B cell (primary cell): ENCODE measurements at regions not wholly inside any gene's neighbourhood (a gene's known extent, or its start where the extent isn't known, plus 50 kb on each side); places are given as distances from the start of the nearest gene placed in this dataset.

Experiments
- ATAC-seq: fragments of 200-7000 bp; cut with Tn5 transposase; one replicate; pipeline ENCODE4 v1.10.0; 2021; ENCODE audit warnings: low read depth, mild to moderate bottlenecking, moderate number of reproducible peaks, moderate library complexity
- CTCF ChIA-PET: fragments of 350-600 bp; sonication (Branson Sonifier 250); formaldehyde crosslinking; loops from one replicate; lab custom pipeline; 2021; ENCODE audit warnings: antibody characterized with exemption, inconsistent platforms; lab: Charles Lee
- POLR2A ChIA-PET: fragments of 350-600 bp; sonication (Branson Sonifier 250); formaldehyde crosslinking; loops from one replicate; lab custom pipeline; 2021; ENCODE audit warnings: antibody characterized with exemption; lab: Charles Lee
- DNase-seq: peaks from one replicate; pipeline ENCODE4 v3.0.0; 2013
- H2AFZ ChIP-seq: 2 replicates; pipeline ENCODE4 v1.6.1; 2012; ENCODE audit warnings: mild to moderate bottlenecking, low read depth, low read length; ENCODE audit not compliant: insufficient read depth, poor library complexity, severe bottlenecking
- H3K27ac ChIP-seq, 2 donors: 1 replicate in 1 of 2; 2 replicates in 1 of 2; pipeline ENCODE4 v1.5.1; 2012 to 2013; ENCODE audit warnings: low read length in 2 of 2, mild to moderate bottlenecking in 2 of 2, moderate library complexity in 1 of 2
- H3K27me3 ChIP-seq, 4 experiments: fragments of 200-600 bp in 1 of 4; sonication (generic) in 1 of 4; replicated peaks in 1 of 4; 1 replicate in 2 of 4; 2 replicates in 2 of 4; pipeline versions ENCODE4 v1.6.1 to v1.7.0; 2013 to 2016; ENCODE audit warnings: low read length in 3 of 4, mild to moderate bottlenecking in 2 of 4, mixed read lengths in 1 of 4, moderate library complexity in 1 of 4; ENCODE audit not compliant: insufficient read depth in 4 of 4, control insufficient read depth in 3 of 4; ENCODE audit errors: control extremely low read depth in 1 of 4
- H3K36me3 ChIP-seq, 2 experiments: replicated peaks in 1 of 2; 1 replicate in 1 of 2; 2 replicates in 1 of 2; pipeline versions ENCODE4 v1.6.1 to v1.7.1; 2013; ENCODE audit warnings: low read length in 1 of 2; ENCODE audit not compliant: insufficient read depth in 2 of 2, control insufficient read depth in 1 of 2; ENCODE audit errors: control extremely low read depth in 1 of 2, extremely low read depth in 1 of 2
- H3K4me1 ChIP-seq, 2 donors: fragments of 200-600 bp in 1 of 2; sonication (generic) in 1 of 2; 1 replicate in 1 of 2; 2 replicates in 1 of 2; pipeline versions ENCODE4 v1.5.1 to v1.6.1; 2013 to 2017; ENCODE audit warnings: low read length in 2 of 2; ENCODE audit not compliant: control insufficient read depth in 2 of 2, insufficient read depth in 2 of 2
- H3K4me2 ChIP-seq: replicated peaks from 2 replicates; pipeline ENCODE3; 2012; ENCODE audit warnings: mild to moderate bottlenecking, low read depth, low read length; ENCODE audit not compliant: poor library complexity, severe bottlenecking
- H3K4me3 ChIP-seq, 5 experiments: fragments of 200-600 bp in 1 of 5; sonication (generic) in 1 of 5; 1 replicate in 3 of 5; 2 replicates in 2 of 5; pipeline versions ENCODE4 v1.5.1 to v1.7.0; 2011 to 2016; ENCODE audit warnings: low read length in 4 of 5, mild to moderate bottlenecking in 4 of 5, low read depth in 2 of 5, control low read depth in 1 of 5, moderate library complexity in 1 of 5; ENCODE audit not compliant: insufficient read depth in 1 of 5; ENCODE audit errors: control extremely low read depth in 1 of 5, extremely low read depth in 1 of 5
- H3K79me2 ChIP-seq: fragments of 200-600 bp; sonication (generic); one replicate; pipeline ENCODE4 v1.6.0; 2016; ENCODE audit warnings: low read length; ENCODE audit not compliant: control insufficient read depth, insufficient read depth
- H3K9ac ChIP-seq: fragments of 200-600 bp; sonication (generic); 2 replicates; pipeline ENCODE4 v1.6.1; 2017; ENCODE audit warnings: mild to moderate bottlenecking, low read length, moderate library complexity
- H3K9me3 ChIP-seq, 3 donors: one replicate each; pipeline versions ENCODE4 v1.6.1 to v1.7.1; 2013; ENCODE audit warnings: low read length in 2 of 3; ENCODE audit not compliant: control insufficient read depth in 2 of 3, insufficient read depth in 1 of 3; ENCODE audit errors: control extremely low read depth in 1 of 3
- H4K20me1 ChIP-seq: 2 replicates; pipeline ENCODE4 v1.6.0; 2012; ENCODE audit warnings: mild to moderate bottlenecking, low read length; ENCODE audit not compliant: insufficient read depth, control insufficient read depth, poor library complexity, severe bottlenecking
- H3K27ac Mint-ChIP-seq: one replicate; pipeline ENCODE4 v1.8.0; 2021; ENCODE audit warnings: mixed read lengths
- H3K27me3 Mint-ChIP-seq: one replicate; pipeline ENCODE4 v1.8.0; 2021; ENCODE audit warnings: mixed read lengths
- H3K4me1 Mint-ChIP-seq: one replicate; pipeline ENCODE4 v1.8.0; 2021; ENCODE audit warnings: mixed read lengths
- H3K4me3 Mint-ChIP-seq: one replicate; pipeline ENCODE4 v1.8.0; 2021; ENCODE audit warnings: mixed read lengths
- H3K9me3 Mint-ChIP-seq: one replicate; pipeline ENCODE4 v1.8.0; 2022; ENCODE audit warnings: mixed read lengths; ENCODE audit not compliant: insufficient read depth
- EZH2 ChIP-seq: IDR thresholded peaks from 2 replicates; pipeline ENCODE4 v1.6.1; 2012; ENCODE audit warnings: borderline replicate concordance, low read depth, mild to moderate bottlenecking, moderate library complexity, low read length; ENCODE audit not compliant: insufficient read depth, poor library complexity, severe bottlenecking
- WGBS: methylation state at CpG from one replicate; pipeline ENCODE4 v1.1.5; 2013; ENCODE audit warnings: missing lambda C conversion rate; ENCODE audit not compliant: insufficient coverage; 5-methylcytosine and 5-hydroxymethylcytosine counted together
- intact Hi-C: fragments of 100-400 bp; cut with micrococcal nuclease; formaldehyde crosslinking; loops from one replicate; pipeline ENCODE4 v1.10.0; 2022
- TF ChIP-seq, protein P1 (sequence below): fragments of 200-600 bp; IDR thresholded peaks from one replicate; pipeline ENCODE4 v1.8.0; 2022; ENCODE audit warnings: antibody characterized with exemption, mild to moderate bottlenecking

DNA sequence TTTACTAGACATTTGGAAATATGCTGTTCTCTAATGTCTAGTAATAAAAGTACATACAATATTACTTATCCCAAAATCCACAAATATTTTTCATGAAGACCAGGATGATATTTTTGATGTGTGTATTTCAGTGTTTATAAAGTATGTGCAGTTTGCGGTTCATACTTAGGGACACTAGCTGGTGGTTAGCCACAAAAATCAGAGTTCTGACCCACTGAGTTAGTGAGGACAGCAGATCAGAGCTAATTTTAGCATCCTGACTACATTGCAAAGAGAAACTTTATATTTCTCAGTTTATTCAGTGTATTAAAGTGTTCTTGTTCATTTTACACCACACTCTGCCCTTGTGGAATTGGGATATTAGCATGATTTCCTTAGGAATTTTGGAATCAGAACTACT is 655.3 kb downstream of the HTR1A start:
- TF ChIP-seq, protein P1, sequence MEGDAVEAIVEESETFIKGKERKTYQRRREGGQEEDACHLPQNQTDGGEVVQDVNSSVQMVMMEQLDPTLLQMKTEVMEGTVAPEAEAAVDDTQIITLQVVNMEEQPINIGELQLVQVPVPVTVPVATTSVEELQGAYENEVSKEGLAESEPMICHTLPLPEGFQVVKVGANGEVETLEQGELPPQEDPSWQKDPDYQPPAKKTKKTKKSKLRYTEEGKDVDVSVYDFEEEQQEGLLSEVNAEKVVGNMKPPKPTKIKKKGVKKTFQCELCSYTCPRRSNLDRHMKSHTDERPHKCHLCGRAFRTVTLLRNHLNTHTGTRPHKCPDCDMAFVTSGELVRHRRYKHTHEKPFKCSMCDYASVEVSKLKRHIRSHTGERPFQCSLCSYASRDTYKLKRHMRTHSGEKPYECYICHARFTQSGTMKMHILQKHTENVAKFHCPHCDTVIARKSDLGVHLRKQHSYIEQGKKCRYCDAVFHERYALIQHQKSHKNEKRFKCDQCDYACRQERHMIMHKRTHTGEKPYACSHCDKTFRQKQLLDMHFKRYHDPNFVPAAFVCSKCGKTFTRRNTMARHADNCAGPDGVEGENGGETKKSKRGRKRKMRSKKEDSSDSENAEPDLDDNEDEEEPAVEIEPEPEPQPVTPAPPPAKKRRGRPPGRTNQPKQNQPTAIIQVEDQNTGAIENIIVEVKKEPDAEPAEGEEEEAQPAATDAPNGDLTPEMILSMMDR: no peak
- no peak for TF ChIP-seq EZH2
- no peaks in the 10 kb centered on the region for H3K79me2 ChIP-seq
- H3K27ac ChIP-seq: no peak overlapping the region
- no peak overlapping the region for H2AFZ ChIP-seq
- Mint-ChIP-seq H3K27ac (no peak overlapping the region), H3K27me3 (no peaks in the 10 kb centered on the region), H3K4me3 (no peak overlapping the region), H3K4me1 (no peaks in the 10 kb centered on the region), H3K9me3 (no peaks in the 10 kb centered on the region)
- ChIA-PET POLR2A (no interaction called here), CTCF (no interaction called here)
- H3K9me3 ChIP-seq: no peaks in the 10 kb centered on the region
- intact Hi-C loops: no loop called here
- H3K4me3 ChIP-seq: no peak overlapping the region
- H3K9ac ChIP-seq: no peak overlapping the region
- H3K27me3 ChIP-seq: no peaks in the 10 kb centered on the region
- DNase-seq (no peak), ATAC-seq (no peak)
- no peaks in the 10 kb centered on the region for H3K36me3 ChIP-seq
- WGBS: no CpG with 5 or more reads among the region's 1 CpG
- no peaks in the 10 kb centered on the region for H3K4me1 ChIP-seq
- H4K20me1 ChIP-seq: no peaks in the 10 kb centered on the region
- H3K4me2 ChIP-seq: no peak overlapping the region

DNA sequence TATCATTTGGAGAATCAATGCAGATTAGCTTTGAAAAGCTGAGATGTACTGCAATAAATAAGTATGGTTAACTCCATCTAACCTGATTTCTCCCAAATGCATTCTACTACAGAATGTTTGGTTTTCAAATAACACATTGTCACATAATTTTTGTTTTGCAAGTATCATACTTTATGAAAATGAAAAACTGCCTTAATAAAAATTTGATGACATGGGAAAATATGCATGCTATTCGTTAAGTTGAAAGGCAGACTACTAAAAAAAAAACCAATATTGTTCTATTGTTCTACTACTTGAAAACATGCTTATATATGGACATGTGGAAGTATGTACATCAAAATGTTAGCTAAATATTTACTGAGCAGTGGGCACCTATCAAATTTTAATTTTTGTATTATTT is 668.9 kb downstream of the HTR1A start:
- Histone ChIP-seq H3K4me2 (no peak overlapping the region), H3K4me1 (no peaks in the 10 kb centered on the region), H2AFZ (no peak overlapping the region), H3K9me3 (no peaks in the 10 kb centered on the region), H3K9ac (no peak overlapping the region), H3K36me3 (no peaks in the 10 kb centered on the region), H3K27ac (no peak overlapping the region), H3K4me3 (no peak overlapping the region), H3K79me2 (no peaks in the 10 kb centered on the region), H3K27me3 (no peaks in the 10 kb centered on the region), H4K20me1 (no peaks in the 10 kb centered on the region)
- ATAC-seq: no peak
- no peaks in the 10 kb centered on the region for H3K27me3 Mint-ChIP-seq
- CTCF ChIA-PET: no interaction called here
- DNase-seq: no peak
- no peaks in the 10 kb centered on the region for H3K9me3 Mint-ChIP-seq
- H3K4me1 Mint-ChIP-seq: no peaks in the 10 kb centered on the region
- POLR2A ChIA-PET: no interaction called here
- no peak overlapping the region for H3K4me3 Mint-ChIP-seq
- no peak overlapping the region for H3K27ac Mint-ChIP-seq
- intact Hi-C loops: no loop called here
- WGBS: no CpG with 5 or more reads among the region's 1 CpG
- TF ChIP-seq EZH2: no peak
- TF ChIP-seq, protein P1: no peak
